ENCODE measurements at regions not wholly inside any gene's neighbourhood (a gene's known extent, or its start where the extent isn't known, plus 50 kb on each side); places are given as distances from the start of the nearest gene placed in this dataset.

- TF ChIP-seq POLR2A (IDR thresholded peaks at IDR 0.05) (no peak), POLR2AphosphoS5 (IDR thresholded peaks at IDR 0.05) (no peak), EP300 (IDR thresholded peaks at IDR 0.05) (no peak), CTCF (IDR thresholded peaks at IDR 0.05) (no peak)
Measured at GRCh38 chr3:166405465-166405864, 568.2 kb upstream of the BCHE start.

GRCh38 chr3:166390303-166390702, 553.1 kb upstream of the BCHE start:
- H3K4me3 ChIP-seq, result no peak overlapping the region
- no peaks in the 10 kb centered on the region for H3K9me3 ChIP-seq
- no peak for ATAC-seq
- TF ChIP-seq POLR2AphosphoS5 (IDR thresholded peaks at IDR 0.05) (no peak), CTCF (IDR thresholded peaks at IDR 0.05) (no peak), EP300 (IDR thresholded peaks at IDR 0.05) (no peak), POLR2A (IDR thresholded peaks at IDR 0.05) (no peak)
- H3K4me1 ChIP-seq, result no peaks in the 10 kb centered on the region
- no peaks in the 10 kb centered on the region for H3K36me3 ChIP-seq
- H3K27me3 ChIP-seq, result no peaks in the 10 kb centered on the region
- no peak overlapping the region for H3K27ac ChIP-seq

More at GRCh38 chr3:166405465-166405864, 568.2 kb upstream of the BCHE start:
- no peak for ATAC-seq
- no peak overlapping the region for H3K4me3 ChIP-seq
- no peaks in the 10 kb centered on the region for H3K9me3 ChIP-seq
- no peaks in the 10 kb centered on the region for H3K27me3 ChIP-seq
- no peaks in the 10 kb centered on the region for H3K36me3 ChIP-seq
- H3K4me1 ChIP-seq, result no peaks in the 10 kb centered on the region
- H3K27ac ChIP-seq, result no peak overlapping the region

- Histone ChIP-seq H3K4me1 (no peaks in the 10 kb centered on the region), H3K27ac (no peak overlapping the region), H3K4me3 (no peak overlapping the region), H3K9me3 (no peaks in the 10 kb centered on the region), H3K27me3 (no peaks in the 10 kb centered on the region), H3K36me3 (no peaks in the 10 kb centered on the region)
- WGBS, 2 donors (ENCODE audit: low coverage in 1 of 2), result 79 to 89% methylated on average over 2 of the region's 2 CpGs
- ATAC-seq, result no peak
- TF ChIP-seq POLR2A (IDR thresholded peaks at IDR 0.05), result no peak
- TF ChIP-seq EP300 (IDR thresholded peaks at IDR 0.05), result no peak
- TF ChIP-seq CTCF (IDR thresholded peaks at IDR 0.05), result no peak
- no peak for TF ChIP-seq POLR2AphosphoS5 (IDR thresholded peaks at IDR 0.05)
Measured at GRCh38 chr3:166388321-166388720, 551.1 kb upstream of the BCHE start.

- ATAC-seq, result no peak
- TF ChIP-seq POLR2A (IDR thresholded peaks at IDR 0.05) (no peak), EP300 (IDR thresholded peaks at IDR 0.05) (no peak), POLR2AphosphoS5 (IDR thresholded peaks at IDR 0.05) (no peak), CTCF (IDR thresholded peaks at IDR 0.05) (no peak)
- 22 to 45% methylated on average over 1 of the region's 1 CpG for WGBS, 2 donors (ENCODE audit: low coverage in 1 of 2)
- H3K27ac ChIP-seq, result no peak overlapping the region
- H3K27me3 ChIP-seq, result no peaks in the 10 kb centered on the region
- H3K4me3 ChIP-seq, result no peak overlapping the region
- H3K36me3 ChIP-seq, result no peaks in the 10 kb centered on the region
- H3K9me3 ChIP-seq, result no peaks in the 10 kb centered on the region
- H3K4me1 ChIP-seq, result no peaks in the 10 kb centered on the region
Measured at GRCh38 chr3:166372571-166373106, 535.4 kb upstream of the BCHE start.

GRCh38 chr3:166367947-166368533, 530.8 kb upstream of the BCHE start:
- Histone ChIP-seq H3K4me1 (no peaks in the 10 kb centered on the region), H3K9me3 (no peaks in the 10 kb centered on the region), H3K27me3 (no peaks in the 10 kb centered on the region), H3K36me3 (no peaks in the 10 kb centered on the region), H3K4me3 (no peak overlapping the region), H3K27ac (no peak overlapping the region)
- 13% methylated on average over 1 of the region's 2 CpGs; no CpG with 5 or more reads in 1 of the 2 donors for WGBS, 2 donors (ENCODE audit: low coverage in 1 of 2)
- peak; percentile 13 for ATAC-seq
- TF ChIP-seq CTCF (IDR thresholded peaks at IDR 0.05) (no peak), EP300 (IDR thresholded peaks at IDR 0.05) (no peak), POLR2AphosphoS5 (IDR thresholded peaks at IDR 0.05) (no peak), POLR2A (IDR thresholded peaks at IDR 0.05) (no peak)

All from gastroesophageal sphincter (tissue), 4 donors.